Kidney tubule cell (primary cell): ENCODE measurements at regions not wholly inside any gene's neighbourhood (a gene's known extent, or its start where the extent isn't known, plus 50 kb on each side); places are given as distances from the start of the nearest gene placed in this dataset.

Source experiments
- DNase-seq: peaks from one replicate; pipeline ENCODE4 v3.0.0-alpha.2; 2018; ENCODE audit warnings: low spot score

DNA sequence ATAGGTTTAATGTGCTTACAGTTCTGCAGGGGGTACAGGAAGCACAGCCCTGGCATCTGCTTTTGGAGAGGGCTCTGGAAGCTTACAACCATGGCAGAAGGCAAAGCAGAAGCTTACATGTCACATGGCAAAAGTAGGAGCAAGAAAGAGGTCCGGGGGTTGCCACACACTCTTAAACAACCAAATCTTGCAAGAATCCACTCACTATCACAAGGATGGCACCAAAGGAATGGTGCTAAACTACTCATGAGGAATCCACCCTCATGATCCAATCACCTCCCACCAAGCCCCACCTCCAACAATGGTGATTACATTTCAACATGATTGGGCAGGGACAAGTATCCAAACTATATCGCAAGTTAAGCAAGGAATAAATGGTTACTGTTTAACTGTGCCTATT, 255.8 kb upstream of the AVPR1A start:
- no peak for DNase-seq

DNA sequence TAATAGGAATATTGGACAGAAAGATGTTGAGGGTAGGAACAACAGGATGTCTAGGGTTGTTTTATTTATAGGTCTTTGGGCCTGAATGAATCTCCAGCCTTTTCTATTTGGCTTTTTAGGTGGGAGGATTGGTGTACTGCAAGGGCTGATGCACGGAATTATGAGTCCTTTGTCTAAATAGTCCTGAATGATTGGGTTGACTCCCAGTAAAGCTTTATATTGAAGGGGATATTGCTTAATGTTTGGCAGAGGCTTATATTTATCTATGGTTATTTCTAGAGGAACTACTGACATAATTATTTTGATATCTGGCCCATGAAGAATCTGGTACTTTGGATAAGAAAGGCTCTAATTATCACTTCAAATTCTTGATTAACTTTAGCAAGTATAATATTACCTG, 253.6 kb upstream of the AVPR1A start:
- no peak for DNase-seq

DNA sequence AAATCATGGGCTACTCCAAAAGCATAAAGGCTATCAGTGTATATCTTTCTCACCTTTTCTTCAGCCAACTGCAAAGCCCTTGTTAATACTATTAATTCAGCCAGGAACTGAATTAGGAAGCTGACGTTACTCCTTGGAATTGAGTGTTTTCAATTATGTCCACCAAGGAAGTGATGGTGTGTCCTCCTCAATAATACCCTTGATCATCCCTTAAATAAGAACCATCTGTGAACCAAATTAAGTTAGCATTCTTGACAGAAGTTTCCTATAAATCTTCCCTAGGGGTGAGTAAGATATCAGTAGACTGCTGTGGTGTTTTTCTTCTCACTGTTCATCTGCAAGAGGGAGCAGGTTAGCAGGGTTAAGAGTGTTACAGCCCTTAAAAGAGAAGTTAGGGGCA, 252.3 kb upstream of the AVPR1A start:
- DNase-seq = no peak

- peak; percentile 89 for DNase-seq
Observed at GRCh38 chr12:63400718-63401117, 249.7 kb upstream of the AVPR1A start.

GRCh38 chr12:63400318-63400717, 249.3 kb upstream of the AVPR1A start:
- no peak for DNase-seq

- no peak for DNase-seq
Observed at GRCh38 chr12:63397807-63398206, 246.8 kb upstream of the AVPR1A start.

- no peak for DNase-seq
Observed at GRCh38 chr12:63396135-63396534, 245.1 kb upstream of the AVPR1A start.

DNA sequence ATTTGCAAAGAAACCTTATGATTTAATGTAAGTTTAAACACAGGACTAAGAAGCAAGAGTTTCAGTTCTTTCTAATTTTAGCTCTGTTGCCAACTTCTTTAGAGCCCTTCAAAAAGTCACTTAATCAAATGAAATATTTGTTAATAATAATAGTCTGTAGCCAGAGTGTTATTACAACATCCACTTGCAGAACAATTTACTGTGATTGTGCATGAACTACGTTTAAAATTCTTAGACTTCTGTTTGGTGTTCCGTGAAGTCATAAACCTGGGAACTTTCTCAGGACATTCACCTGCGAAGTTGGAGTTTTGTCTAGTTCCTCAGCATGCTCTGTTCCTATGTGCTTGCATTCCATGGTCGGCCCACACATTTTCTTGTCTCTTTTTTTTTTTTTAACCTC, 244.0 kb upstream of the AVPR1A start:
- DNase-seq = no peak

DNA sequence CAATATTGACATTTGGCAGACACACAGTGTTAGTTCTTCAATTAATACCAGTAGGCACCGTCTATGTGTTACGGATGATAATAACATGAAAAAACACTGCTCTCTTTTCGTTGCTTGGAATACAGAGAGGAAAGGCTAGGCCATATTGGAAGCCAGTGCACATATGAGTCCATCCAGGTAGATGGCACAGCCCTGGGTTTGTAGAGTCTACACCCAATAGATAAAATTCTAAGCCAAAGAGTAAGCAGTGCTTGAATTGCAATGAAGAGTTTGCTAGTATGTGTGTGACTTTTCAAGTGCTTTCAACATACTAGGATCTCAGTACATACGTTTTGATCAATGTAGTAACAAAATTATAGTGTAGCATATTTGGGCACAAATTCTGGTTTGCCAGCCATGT, 243.3 kb upstream of the AVPR1A start:
- no peak for DNase-seq

DNA sequence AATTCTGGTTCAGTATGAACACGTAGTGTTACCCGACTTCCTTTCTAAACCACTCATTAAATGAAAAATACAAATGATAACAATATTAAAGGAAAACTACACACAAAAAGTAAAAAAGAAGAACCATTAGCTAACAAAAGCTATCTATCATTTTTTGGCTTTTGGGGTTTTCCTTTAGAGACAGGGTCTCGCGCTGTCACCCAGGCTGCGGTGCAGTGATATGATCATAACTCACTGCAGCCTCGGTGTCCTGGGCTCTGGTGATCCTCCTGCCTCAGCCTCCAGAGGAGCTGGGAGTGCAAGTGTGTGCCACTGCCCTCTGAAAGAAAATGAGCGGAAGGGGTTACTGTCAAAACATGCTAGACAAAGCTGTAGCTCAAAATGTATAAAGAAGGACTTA, 238.2 kb upstream of the AVPR1A start:
- no peak for DNase-seq

DNA sequence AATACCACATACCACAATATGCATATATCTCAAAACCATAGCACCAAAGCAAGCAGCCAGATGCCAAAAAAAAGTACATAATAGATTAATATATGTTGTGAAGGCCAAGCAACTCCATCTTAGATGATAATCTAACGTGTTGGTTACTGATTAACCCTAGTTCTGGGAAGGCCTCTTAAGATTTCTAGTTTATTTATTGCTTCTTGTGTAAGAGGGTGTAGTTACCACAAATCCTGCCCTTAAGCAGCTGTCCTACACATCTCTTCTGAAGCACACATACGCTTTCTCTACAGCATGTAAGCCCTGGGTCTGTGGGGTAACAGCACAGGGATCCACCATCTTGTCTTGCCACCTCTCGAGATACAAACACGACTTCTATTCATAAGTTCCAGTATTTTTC, 236.8 kb upstream of the AVPR1A start:
- no peak for DNase-seq

GRCh38 chr12:63382930-63383329, 231.9 kb upstream of the AVPR1A start:
- no peak for DNase-seq

GRCh38 chr12:63362791-63363190, 211.8 kb upstream of the AVPR1A start:
- peak; percentile 65 for DNase-seq

DNA sequence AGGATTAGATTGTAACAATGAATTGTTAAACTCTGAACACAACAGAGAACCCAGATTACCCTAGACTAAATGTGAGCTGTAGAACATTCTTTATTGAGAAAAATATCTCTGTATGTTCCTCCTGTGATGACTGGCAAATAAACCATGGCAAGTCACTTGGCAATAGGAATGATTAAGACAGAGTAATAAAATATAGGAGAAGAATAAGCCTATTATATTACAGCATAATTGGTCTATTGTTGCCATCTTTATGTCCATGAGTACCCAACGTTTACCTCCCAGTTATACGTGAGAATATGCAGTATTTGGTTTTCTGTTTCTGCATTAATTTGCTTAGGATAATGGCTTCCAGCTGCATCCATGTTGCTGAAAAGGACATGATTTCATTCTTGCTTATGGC, 211.2 kb upstream of the AVPR1A start:
- no peak for DNase-seq

GRCh38 chr12:63354969-63355368, 204.0 kb upstream of the AVPR1A start:
- no peak for DNase-seq

DNA sequence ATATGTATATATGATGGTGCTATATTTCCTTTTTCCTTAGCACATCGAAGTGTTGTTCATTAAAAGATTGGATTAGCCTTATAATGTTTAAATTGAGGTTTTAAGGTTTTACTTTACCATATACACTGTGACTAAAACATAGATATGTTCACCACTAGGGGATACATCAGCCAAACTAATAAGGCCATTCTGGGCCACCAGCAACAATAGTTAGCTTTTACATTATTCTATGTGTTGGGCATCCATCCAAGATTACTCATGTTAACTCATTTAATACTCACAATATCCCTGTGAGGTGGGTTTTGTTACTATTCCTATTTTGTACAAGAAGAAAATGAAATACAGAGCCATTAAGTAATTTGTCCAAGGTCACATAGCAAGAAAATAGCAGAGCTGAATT, 202.6 kb upstream of the AVPR1A start:
- peak; percentile 49 for DNase-seq

- no peak for DNase-seq
Observed at GRCh38 chr12:63351370-63351769, 200.4 kb upstream of the AVPR1A start.

- no peak for DNase-seq
Observed at GRCh38 chr12:63348556-63348955, 197.6 kb upstream of the AVPR1A start.

DNA sequence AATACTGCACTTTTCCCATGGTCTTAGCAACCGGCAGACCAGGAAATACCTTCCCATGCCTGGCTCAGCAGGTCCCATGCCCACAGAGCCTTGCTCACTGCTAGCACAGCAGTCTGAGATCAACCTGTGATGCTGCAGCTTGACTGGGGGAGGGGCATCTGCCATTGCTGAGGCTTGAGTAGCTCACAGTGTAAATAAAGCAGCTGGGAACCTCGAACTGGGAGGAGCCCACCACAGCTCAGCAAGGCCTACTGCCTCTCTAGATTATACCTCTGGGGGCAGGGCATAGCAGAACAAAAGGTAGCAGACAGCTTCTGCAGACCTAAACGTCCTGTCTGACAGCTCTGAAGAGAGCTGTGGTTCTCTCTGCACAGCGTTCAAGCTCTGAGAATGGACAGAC, 186.2 kb upstream of the AVPR1A start:
- DNase-seq = peak; percentile 22

DNA sequence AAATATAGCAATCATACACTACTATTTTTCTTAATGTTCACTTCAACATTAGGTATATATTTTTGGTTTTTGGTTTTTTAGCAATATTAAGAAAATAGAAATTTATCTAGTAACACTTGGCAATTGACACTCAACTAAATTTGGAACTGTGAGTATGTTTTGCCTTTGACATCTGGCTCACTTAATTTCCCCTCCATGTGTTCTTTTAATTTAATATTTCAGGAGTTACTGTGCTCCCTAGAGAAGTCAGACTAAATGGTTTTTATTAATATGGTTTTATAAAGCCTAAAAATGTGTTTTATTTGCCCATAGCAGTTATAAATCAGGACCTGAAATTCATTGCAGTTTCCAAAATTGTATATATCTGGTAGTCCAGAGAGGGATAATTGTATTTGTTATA, 175.3 kb upstream of the AVPR1A start:
- no peak for DNase-seq

DNA sequence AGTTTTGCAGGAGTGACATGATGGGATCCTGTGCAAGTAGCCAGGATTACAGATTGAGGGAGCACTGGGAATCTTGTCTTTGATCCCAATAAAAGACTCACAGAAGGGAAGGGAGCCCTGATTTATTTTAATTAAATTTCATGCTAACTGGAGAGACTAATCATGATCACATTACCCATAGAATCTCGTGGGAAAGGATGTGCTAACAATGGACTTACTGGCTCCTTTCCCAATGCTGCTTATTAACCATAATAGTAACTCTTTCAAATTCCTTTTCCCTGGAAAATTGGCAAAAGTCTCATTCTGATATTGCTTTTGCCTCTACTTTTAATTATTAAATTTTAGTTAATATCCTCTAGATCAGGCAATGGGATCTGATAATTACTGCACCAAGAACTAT, 174.8 kb upstream of the AVPR1A start:
- no peak for DNase-seq

- DNase-seq = no peak
Observed at GRCh38 chr12:63323942-63324341, 172.9 kb upstream of the AVPR1A start.

GRCh38 chr12:63321373-63321772, 170.4 kb upstream of the AVPR1A start:
- no peak for DNase-seq

DNA sequence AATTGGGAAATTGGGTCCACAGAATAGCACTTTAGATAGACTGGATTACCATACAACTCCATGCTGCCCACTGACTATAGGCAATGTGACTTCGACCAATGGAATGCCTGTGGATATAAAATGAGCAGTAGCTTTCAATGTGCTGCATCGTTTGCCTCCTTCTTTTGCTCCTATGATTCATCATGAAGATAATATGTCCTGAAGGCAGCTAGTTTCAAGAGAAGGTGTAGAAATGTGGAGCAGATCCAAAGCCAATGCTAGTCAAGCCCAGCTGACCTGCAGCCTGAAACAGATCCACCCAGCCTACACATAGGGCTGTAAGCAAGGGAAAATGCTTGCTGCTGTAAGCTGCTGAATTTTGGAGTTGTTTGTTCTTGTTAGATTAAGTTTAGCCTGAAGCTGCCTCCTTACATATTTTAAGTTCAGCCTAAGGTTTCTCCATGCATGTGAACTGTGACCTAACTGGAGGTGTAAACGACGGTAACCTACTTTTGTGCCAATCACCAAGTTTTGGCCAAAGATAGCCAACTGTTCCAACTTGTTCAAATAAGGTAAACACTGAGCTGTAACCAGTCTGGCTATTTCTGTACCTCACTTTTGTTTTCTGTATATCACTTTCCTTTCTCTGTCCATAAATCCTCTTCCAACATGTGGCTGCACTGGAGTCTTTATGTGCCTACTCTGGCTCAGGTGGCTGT, 169.1 kb upstream of the AVPR1A start:
- peak; percentile 61 for DNase-seq

DNA sequence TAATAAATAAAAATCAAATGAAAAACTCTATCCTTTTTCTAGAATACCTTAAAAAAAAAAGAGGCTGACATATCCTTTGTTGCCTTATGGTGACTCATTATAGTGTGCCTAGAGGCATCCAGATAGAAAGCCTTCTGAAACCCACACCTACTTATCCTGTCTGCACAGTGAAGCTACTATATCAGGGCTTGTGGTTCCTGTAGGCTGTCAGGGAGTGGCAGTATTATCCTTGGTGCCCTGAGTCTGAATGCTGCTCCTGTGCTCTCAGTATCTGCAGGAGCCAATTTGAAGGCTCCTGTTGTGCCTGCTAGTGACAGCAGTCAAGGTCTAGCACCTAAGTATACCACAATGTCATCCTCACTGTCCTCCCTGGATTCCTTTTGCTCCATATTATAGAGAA, 168.4 kb upstream of the AVPR1A start:
- DNase-seq = peak; percentile 83
